HG02884 (cell line): ENCODE measurements at regions not wholly inside any gene's neighbourhood (a gene's known extent, or its start where the extent isn't known, plus 50 kb on each side); places are given as distances from the start of the nearest gene placed in this dataset.

Source experiments
- ATAC-seq: cut with Tn5 transposase; IDR thresholded peaks from one replicate; pipeline ENCODE4 v1.9.1; 2021; ENCODE audit warnings: mild to moderate bottlenecking, moderate library complexity; ENCODE audit not compliant: unreplicated experiment

- no peak for ATAC-seq
These were observed 96.3 kb upstream of the PDC start for GRCh38 chr1:186557147-186557777.

- ATAC-seq: no peak
These were observed 89.9 kb upstream of the PDC start for GRCh38 chr1:186550832-186551231.

DNA sequence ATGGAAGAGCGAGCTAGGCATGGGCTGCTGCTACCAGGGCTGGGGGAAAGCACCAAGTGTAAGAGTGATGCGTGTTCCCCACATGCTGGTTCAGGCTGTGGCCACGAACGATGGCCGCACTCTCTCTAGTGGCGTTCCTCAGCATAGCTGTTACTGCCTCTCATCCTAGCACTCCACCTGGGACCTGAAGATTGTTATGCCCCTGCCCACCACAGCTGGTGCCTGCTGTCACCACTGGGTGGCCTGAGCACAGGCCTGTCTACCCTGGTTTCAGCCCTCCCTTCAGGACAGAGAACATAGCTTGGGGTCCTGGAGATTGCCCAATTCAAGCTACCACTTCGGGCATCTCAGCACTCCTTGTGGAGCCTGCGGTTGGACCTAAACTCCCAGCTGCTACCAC, 80.1 kb upstream of the PDC start:
- no peak for ATAC-seq

GRCh38 chr1:186540521-186540920, 79.6 kb upstream of the PDC start:
- no peak for ATAC-seq

GRCh38 chr1:186536273-186536890, 75.5 kb upstream of the PDC start:
- ATAC-seq: no peak

GRCh38 chr1:186535388-186536133, 74.6 kb upstream of the PDC start:
- peak; percentile 66 for ATAC-seq

- ATAC-seq: no peak
These were observed 73.5 kb upstream of the PDC start for GRCh38 chr1:186534401-186534800.

- ATAC-seq: no peak
These were observed 71.6 kb upstream of the PDC start for GRCh38 chr1:186532466-186532865.

GRCh38 chr1:186531561-186532165, 70.7 kb upstream of the PDC start:
- ATAC-seq: no peak

DNA sequence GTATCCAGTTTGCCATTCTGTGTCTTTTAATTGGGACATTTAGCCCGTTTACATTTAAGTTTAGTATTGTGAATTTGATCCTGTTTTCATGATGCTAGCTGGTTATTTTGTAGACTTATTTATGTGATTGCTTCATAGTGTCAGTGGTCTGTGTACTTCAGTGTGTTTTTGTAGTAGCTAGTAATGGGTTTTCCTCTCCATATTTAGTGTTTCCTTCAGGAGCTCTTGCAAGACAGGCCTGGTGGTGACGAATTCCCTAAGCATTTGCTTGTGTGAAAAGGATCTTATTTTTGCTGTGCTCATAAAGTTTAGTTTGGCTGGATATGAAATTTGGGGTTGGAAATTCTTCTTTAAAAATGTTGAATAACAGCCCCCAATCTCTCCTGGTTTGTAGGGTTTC, 69.2 kb upstream of the PDC start:
- no peak for ATAC-seq

DNA sequence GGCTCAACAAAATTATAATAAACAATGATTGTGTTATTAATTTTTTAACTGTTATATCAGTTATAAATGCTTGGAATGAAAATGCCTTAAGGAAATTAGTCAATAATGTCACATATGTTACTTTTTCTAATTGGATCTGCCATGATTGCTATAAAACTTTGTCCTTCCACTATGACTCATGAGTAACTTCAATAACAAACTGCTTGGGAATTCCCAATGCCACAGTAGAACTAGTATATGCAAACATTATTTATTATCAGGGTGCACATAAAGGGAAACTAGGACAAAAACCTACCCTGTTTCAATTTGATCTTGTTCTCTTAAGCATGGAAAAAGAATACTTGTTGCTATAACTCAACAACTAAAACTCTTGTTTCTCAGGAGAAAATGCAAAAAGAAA, 59.1 kb upstream of the PDC start:
- ATAC-seq: no peak

GRCh38 chr1:186518822-186519381, 58.0 kb upstream of the PDC start:
- peak; percentile 82 for ATAC-seq

DNA sequence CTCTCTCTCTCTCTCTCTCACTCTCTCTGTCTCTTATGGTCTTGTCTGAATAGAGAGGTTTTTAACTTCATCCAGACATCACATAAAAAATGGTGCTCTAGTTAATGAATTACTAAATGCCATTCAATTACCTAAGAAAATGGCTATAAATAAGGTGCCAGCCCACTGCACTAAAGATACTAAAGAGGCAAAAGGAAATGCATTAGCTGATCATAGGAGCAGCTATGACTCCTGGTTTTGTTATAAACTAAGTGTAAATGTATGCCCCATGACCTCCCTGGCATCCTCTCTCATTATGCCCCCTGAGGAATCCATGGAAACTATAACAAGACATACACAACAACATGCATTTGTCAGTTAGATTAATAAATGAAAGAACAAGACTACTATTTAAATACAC, 57.5 kb upstream of the PDC start:
- ATAC-seq: no peak

DNA sequence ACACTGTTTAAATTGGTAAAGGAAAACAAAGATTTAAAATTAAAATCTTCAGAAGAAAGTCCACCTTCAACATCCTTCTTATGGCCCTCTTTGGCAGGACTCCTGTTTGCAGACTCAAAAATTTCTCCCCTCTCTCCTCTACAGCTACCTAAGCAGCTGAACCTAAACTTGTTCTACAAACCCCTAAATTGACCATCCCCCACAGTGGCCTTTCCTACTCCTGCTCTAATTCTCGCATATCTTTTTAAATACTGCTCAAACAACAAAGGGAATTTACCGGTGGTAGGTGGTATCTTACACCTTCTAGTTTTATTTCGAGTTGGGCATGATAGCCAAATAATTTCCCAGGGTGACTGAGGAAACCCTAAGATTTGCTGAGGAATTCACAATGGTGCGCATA, 53.5 kb upstream of the PDC start:
- no peak for ATAC-seq

- no peak for ATAC-seq
These were observed 52.6 kb upstream of the PDC start for GRCh38 chr1:186513526-186513925.

GRCh38 chr1:186512698-186513457, 52.0 kb upstream of the PDC start:
- ATAC-seq: no peak

- peak; percentile 90 for ATAC-seq
These were observed 51.1 kb upstream of the PDC start for GRCh38 chr1:186511761-186512637.
